Neuronal stem cell (in vitro differentiated cells): ENCODE measurements at regions not wholly inside any gene's neighbourhood (a gene's known extent, or its start where the extent isn't known, plus 50 kb on each side); places are given as distances from the start of the nearest gene placed in this dataset.

Experiments
- DNase-seq: peaks from one replicate; pipeline ENCODE4 v3.0.0-alpha.2; 2013; ENCODE audit warnings: low spot score
- H2AFZ ChIP-seq: one replicate; pipeline ENCODE4 v1.6.1; 2013; ENCODE audit warnings: mild to moderate bottlenecking, low read length, inconsistent platforms
- H2AK5ac ChIP-seq: 2 replicates; pipeline ENCODE4 v1.6.1; 2013; ENCODE audit warnings: low read depth, mild to moderate bottlenecking, inconsistent platforms, low read length, moderate library complexity, mixed read lengths
- H2BK120ac ChIP-seq: 2 replicates; pipeline ENCODE4 v1.6.1; 2013; ENCODE audit warnings: low read depth, mild to moderate bottlenecking, inconsistent platforms, low read length, moderate library complexity, mixed read lengths
- H2BK12ac ChIP-seq: one replicate; pipeline ENCODE4 v1.6.1; 2013; ENCODE audit warnings: low read length, inconsistent platforms
- H2BK15ac ChIP-seq: 2 replicates; pipeline ENCODE4 v1.6.1; 2013; ENCODE audit warnings: mild to moderate bottlenecking, low read length, inconsistent platforms, mixed read lengths
- H2BK5ac ChIP-seq: one replicate; pipeline ENCODE4 v1.6.1; 2013; ENCODE audit warnings: inconsistent platforms, mild to moderate bottlenecking, low read length, moderate library complexity
- H3K14ac ChIP-seq: one replicate; pipeline ENCODE4 v1.6.1; 2013; ENCODE audit warnings: low read length, inconsistent platforms
- H3K18ac ChIP-seq: 2 replicates; pipeline ENCODE4 v1.6.1; 2013; ENCODE audit warnings: low read length, inconsistent platforms
- H3K23ac ChIP-seq: 2 replicates; pipeline ENCODE4 v1.6.1; 2013; ENCODE audit warnings: low read depth, mild to moderate bottlenecking, mixed read lengths, low read length, inconsistent platforms; ENCODE audit not compliant: poor library complexity
- H3K27ac ChIP-seq: replicated peaks from 3 replicates; pipeline ENCODE4 v1.5.1; 2013; ENCODE audit warnings: low read length, inconsistent platforms
- H3K27me3 ChIP-seq, 3 experiments: 2 replicates each; pipeline ENCODE4 v1.6.1; 2013; ENCODE audit warnings: low read length in 3 of 3, mild to moderate bottlenecking in 2 of 3, inconsistent platforms in 1 of 3, low read depth in 1 of 3, mixed read lengths in 1 of 3, moderate library complexity in 1 of 3; ENCODE audit not compliant: control insufficient read depth in 3 of 3, insufficient read depth in 3 of 3
- H3K36me3 ChIP-seq, 2 donors: replicated peaks in 1 of 2; 2 replicates each; pipeline ENCODE4 v1.6.1; 2013; ENCODE audit warnings: low read length in 2 of 2; ENCODE audit not compliant: control insufficient read depth in 2 of 2, insufficient read depth in 2 of 2
- H3K4ac ChIP-seq: 2 replicates; pipeline ENCODE4 v1.6.1; 2013; ENCODE audit warnings: inconsistent platforms, mild to moderate bottlenecking, low read length, moderate library complexity
- H3K4me1 ChIP-seq, 2 donors: 1 replicate in 1 of 2; 2 replicates in 1 of 2; pipeline ENCODE4 v1.6.1; 2013; ENCODE audit warnings: low read length in 2 of 2, low read depth in 1 of 2; ENCODE audit not compliant: control insufficient read depth in 2 of 2, insufficient read depth in 1 of 2
- H3K4me2 ChIP-seq: one replicate; pipeline ENCODE4 v1.6.1; 2013; ENCODE audit warnings: mild to moderate bottlenecking, low read length, inconsistent platforms; ENCODE audit not compliant: insufficient read depth, poor library complexity, severe bottlenecking
- H3K4me3 ChIP-seq, 2 donors: 2 replicates each; pipeline ENCODE4 v1.5.1; 2013; ENCODE audit warnings: low read length in 2 of 2, mild to moderate bottlenecking in 2 of 2, inconsistent platforms in 1 of 2, moderate library complexity in 1 of 2
- H3K79me1 ChIP-seq: one replicate; pipeline ENCODE4 v1.6.1; 2013; ENCODE audit warnings: low read depth, mild to moderate bottlenecking, inconsistent platforms, low read length, moderate library complexity
- H3K9ac ChIP-seq: one replicate; pipeline ENCODE4 v1.6.1; 2013; ENCODE audit warnings: mild to moderate bottlenecking, low read depth, low read length, inconsistent platforms; ENCODE audit not compliant: poor library complexity
- H3K9me3 ChIP-seq, 2 donors: replicated peaks in 1 of 2; 2 replicates each; pipeline versions ENCODE3 to v1.6.1; 2013; ENCODE audit warnings: low read length in 2 of 2, mild to moderate bottlenecking in 2 of 2, inconsistent platforms in 1 of 2, low read depth in 1 of 2, mixed read lengths in 1 of 2, moderate library complexity in 1 of 2; ENCODE audit not compliant: control insufficient read depth in 2 of 2, insufficient read depth in 1 of 2
- H4K8ac ChIP-seq: one replicate; pipeline ENCODE4 v1.6.1; 2013; ENCODE audit warnings: low read depth, mild to moderate bottlenecking, inconsistent platforms, low read length, moderate library complexity
- H4K91ac ChIP-seq: one replicate; pipeline ENCODE4 v1.6.1; 2013; ENCODE audit warnings: low read length, low read depth, mild to moderate bottlenecking, inconsistent platforms; ENCODE audit not compliant: poor library complexity
- WGBS, 2 donors: extraction: QIAGEN DNeasy Blood & Tissue Kit; methylation state at CpG; one replicate each; pipeline ENCODE4 v1.1.7; 2013; ENCODE audit warnings: missing lambda C conversion rate in 2 of 2, mixed read lengths in 1 of 2; ENCODE audit not compliant: insufficient read length in 2 of 2, insufficient replicate concordance in 1 of 2; ENCODE audit errors: extremely low coverage in 2 of 2; 5-methylcytosine and 5-hydroxymethylcytosine counted together

GRCh38 chr2:19434413-19434812, 76.0 kb upstream of the OSR1 start:
- Histone ChIP-seq H3K4ac (no peak overlapping the region), H2AK5ac (no peak overlapping the region), H2BK5ac (no peak overlapping the region), H2BK15ac (no peak overlapping the region), H3K27me3 (no peaks in the 10 kb centered on the region), H3K14ac (no peak overlapping the region), H3K27ac (no peak overlapping the region), H2AFZ (no peak overlapping the region), H4K91ac (no peak overlapping the region), H3K18ac (no peak overlapping the region), H3K9ac (no peak overlapping the region), H3K4me2 (no peak overlapping the region), H2BK12ac (no peak overlapping the region), H3K23ac (no peak overlapping the region), H3K4me3 (no peak overlapping the region), H3K79me1 (no peaks in the 10 kb centered on the region), H3K36me3 (no peaks in the 10 kb centered on the region), H3K4me1 (no peaks in the 10 kb centered on the region), H2BK120ac (no peak overlapping the region), H3K9me3 (no peaks in the 10 kb centered on the region), H4K8ac (no peak overlapping the region)
- no peak for DNase-seq

GRCh38 chr2:19426941-19427340, 68.5 kb upstream of the OSR1 start:
- no peak overlapping the region for H3K14ac ChIP-seq
- no peak overlapping the region for H3K27ac ChIP-seq
- WGBS, 2 donors = no CpG with 5 or more reads among the region's 6 CpGs
- no peaks in the 10 kb centered on the region for H3K36me3 ChIP-seq
- no peak overlapping the region for H3K4me2 ChIP-seq
- H3K27me3 ChIP-seq = no peaks in the 10 kb centered on the region
- no peak overlapping the region for H3K23ac ChIP-seq
- no peak overlapping the region for H2BK5ac ChIP-seq
- H4K91ac ChIP-seq = no peak overlapping the region
- H3K4me1 ChIP-seq = no peaks in the 10 kb centered on the region
- H3K9ac ChIP-seq = no peak overlapping the region
- H2AK5ac ChIP-seq = no peak overlapping the region
- no peaks in the 10 kb centered on the region for H3K9me3 ChIP-seq
- no peak overlapping the region for H3K4ac ChIP-seq
- no peak overlapping the region for H2BK15ac ChIP-seq
- H2BK12ac ChIP-seq = no peak overlapping the region
- no peak overlapping the region for H3K18ac ChIP-seq
- H3K79me1 ChIP-seq = no peaks in the 10 kb centered on the region
- no peak for DNase-seq
- no peak overlapping the region for H4K8ac ChIP-seq
- no peak overlapping the region for H2BK120ac ChIP-seq
- no peak overlapping the region for H2AFZ ChIP-seq
- no peak overlapping the region for H3K4me3 ChIP-seq

GRCh38 chr2:19426144-19426543, 67.7 kb upstream of the OSR1 start:
- H4K8ac ChIP-seq = no peak overlapping the region
- H3K9ac ChIP-seq = no peak overlapping the region
- H3K79me1 ChIP-seq = no peaks in the 10 kb centered on the region
- H2BK120ac ChIP-seq = no peak overlapping the region
- no peak overlapping the region for H2BK12ac ChIP-seq
- DNase-seq = no peak
- WGBS, 2 donors = no CpG with 5 or more reads among the region's 5 CpGs
- no peak overlapping the region for H3K4me3 ChIP-seq
- H2AK5ac ChIP-seq = no peak overlapping the region
- H3K9me3 ChIP-seq = no peaks in the 10 kb centered on the region
- H2BK5ac ChIP-seq = no peak overlapping the region
- no peak overlapping the region for H3K18ac ChIP-seq
- no peak overlapping the region for H4K91ac ChIP-seq
- H3K4me2 ChIP-seq = no peak overlapping the region
- H3K27me3 ChIP-seq = no peaks in the 10 kb centered on the region
- H3K23ac ChIP-seq = no peak overlapping the region
- H3K4me1 ChIP-seq = no peaks in the 10 kb centered on the region
- H2AFZ ChIP-seq = no peak overlapping the region
- no peak overlapping the region for H3K27ac ChIP-seq
- no peak overlapping the region for H3K4ac ChIP-seq
- H3K36me3 ChIP-seq = no peaks in the 10 kb centered on the region
- no peak overlapping the region for H3K14ac ChIP-seq
- H2BK15ac ChIP-seq = no peak overlapping the region

GRCh38 chr2:19425419-19425818, 67.0 kb upstream of the OSR1 start:
- Histone ChIP-seq H2AK5ac (no peak overlapping the region), H3K4ac (no peak overlapping the region), H3K27me3 (no peaks in the 10 kb centered on the region), H3K79me1 (no peaks in the 10 kb centered on the region), H3K4me1 (no peaks in the 10 kb centered on the region), H3K14ac (no peak overlapping the region), H2BK12ac (no peak overlapping the region), H3K23ac (no peak overlapping the region), H3K36me3 (no peaks in the 10 kb centered on the region), H3K4me3 (no peak overlapping the region), H3K9me3 (no peaks in the 10 kb centered on the region), H3K27ac (no peak overlapping the region), H4K91ac (no peak overlapping the region), H3K18ac (no peak overlapping the region), H2BK5ac (no peak overlapping the region), H2BK120ac (no peak overlapping the region), H2AFZ (no peak overlapping the region), H3K4me2 (no peak overlapping the region), H3K9ac (no peak overlapping the region), H4K8ac (no peak overlapping the region), H2BK15ac (no peak overlapping the region)
- DNase-seq = no peak
- WGBS, 2 donors = no CpG with 5 or more reads among the region's 2 CpGs
